SK-N-SH (cell line): ENCODE measurements at regions not wholly inside any gene's neighbourhood (a gene's known extent, or its start where the extent isn't known, plus 50 kb on each side); places are given as distances from the start of the nearest gene placed in this dataset.

Experiments
- CTCF ChIA-PET: fragments of 300-600, 350-600 bp; formaldehyde crosslinking; extraction: SDS; loops from one replicate; lab custom pipeline; 2021; lab: Yijun Ruan, JAX
- POLR2A ChIA-PET: fragments of 350-600 bp; sonication (Branson Sonifier 250); formaldehyde crosslinking; extraction: SDS; loops from one replicate; lab custom pipeline; 2020; ENCODE audit warnings: antibody characterized with exemption, inconsistent platforms; lab: Yijun Ruan, JAX
- DNase-seq: peaks from one replicate; pipeline ENCODE4 v3.0.0; 2012
- H2AFZ ChIP-seq: fragments of 200-600 bp; sonication (generic); 2 replicates; pipeline ENCODE4 v1.8.1; 2016; ENCODE audit warnings: antibody characterized with exemption, mild to moderate bottlenecking, low read depth
- H3F3A ChIP-seq: fragments of 200-600 bp; sonication (generic); replicated peaks from 2 replicates; pipeline ENCODE3; 2016; ENCODE audit warnings: antibody characterized with exemption, mild to moderate bottlenecking; ENCODE audit not compliant: insufficient read depth
- H3K27ac ChIP-seq, 2 experiments: fragments of 200-500 bp in 1 of 2; fragments of 200-600 bp in 1 of 2; sonication (Bioruptor generic) in 1 of 2; sonication (generic), shearing (Covaris generic) in 1 of 2; 2 replicates each; pipeline versions ENCODE4 v1.5.1 to v1.6.1; 2014 to 2016; ENCODE audit warnings: low read depth in 2 of 2, inconsistent platforms in 1 of 2, low read length in 1 of 2, mild to moderate bottlenecking in 1 of 2, mixed read lengths in 1 of 2
- H3K27me3 ChIP-seq: fragments of 200-600 bp; sonication (generic), shearing (Covaris generic); 2 replicates; pipeline ENCODE4 v1.6.1; 2016; ENCODE audit warnings: mixed run types; ENCODE audit not compliant: insufficient read depth
- H3K36me3 ChIP-seq, 2 experiments: fragments of 200-500 bp in 1 of 2; fragments of 200-600 bp in 1 of 2; sonication (Bioruptor generic) in 1 of 2; sonication (generic) in 1 of 2; replicated peaks in 1 of 2; 2 replicates each; pipeline versions ENCODE3 to v1.5.1; 2014 to 2016; ENCODE audit warnings: low read length in 1 of 2, mild to moderate bottlenecking in 1 of 2; ENCODE audit not compliant: insufficient read depth in 2 of 2, control insufficient read depth in 1 of 2
- H3K4me1 ChIP-seq, 2 experiments: fragments of 200-500 bp in 1 of 2; fragments of 200-600 bp in 1 of 2; sonication (Bioruptor generic) in 1 of 2; sonication (generic), shearing (Covaris generic) in 1 of 2; 2 replicates each; pipeline versions ENCODE4 v1.5.1 to v1.6.1; 2014 to 2016; ENCODE audit warnings: low read depth in 1 of 2, low read length in 1 of 2, mixed run types in 1 of 2; ENCODE audit not compliant: insufficient read depth in 2 of 2, control insufficient read depth in 1 of 2
- H3K4me2 ChIP-seq: fragments of 200-600 bp; sonication (generic), shearing (Covaris generic); 2 replicates; pipeline ENCODE4 v1.6.1; 2017; ENCODE audit warnings: mixed run types
- H3K4me3 ChIP-seq, 2 experiments: fragments of 200-500 bp in 1 of 2; fragments of 200-600 bp in 1 of 2; sonication (Bioruptor generic) in 1 of 2; sonication (generic), shearing (Covaris generic) in 1 of 2; 2 replicates each; pipeline versions ENCODE4 v1.5.1 to v1.8.1; 2014 to 2016; ENCODE audit warnings: low read depth in 2 of 2, inconsistent platforms in 1 of 2, low read length in 1 of 2, mild to moderate bottlenecking in 1 of 2, mixed read lengths in 1 of 2, moderate library complexity in 1 of 2
- H3K79me2 ChIP-seq: fragments of 200-600 bp; sonication (generic); 2 replicates; pipeline ENCODE4 v1.8.1; 2017; ENCODE audit warnings: mild to moderate bottlenecking; ENCODE audit not compliant: insufficient read depth
- H3K9ac ChIP-seq: fragments of 200-600 bp; sonication (generic); 2 replicates; pipeline ENCODE4 v1.6.1; 2017; ENCODE audit warnings: mixed run types
- H3K9me2 ChIP-seq: fragments of 200-600 bp; sonication (generic); 2 replicates; pipeline ENCODE4 v1.6.1; 2017; ENCODE audit warnings: mixed run types
- H3K9me3 ChIP-seq: fragments of 200-600 bp; sonication (generic); 2 replicates; pipeline ENCODE4 v1.6.1; 2017; ENCODE audit warnings: mixed run types, mild to moderate bottlenecking, moderate library complexity
- H4K20me1 ChIP-seq: fragments of 200-600 bp; sonication (generic); 2 replicates; pipeline ENCODE4 v1.6.1; 2017; ENCODE audit warnings: mild to moderate bottlenecking, mixed run types; ENCODE audit not compliant: insufficient read depth
- CHD2 ChIP-seq: fragments of 150-350 bp; IDR thresholded peaks from 2 replicates; pipeline ENCODE4 v1.6.1; 2018; ENCODE audit warnings: low read length; ENCODE audit not compliant: partially characterized antibody
- EP300 ChIP-seq, 2 experiments: IDR thresholded peaks; 2 replicates each; pipeline versions ENCODE4 v1.4.0 to v1.6.1; 2012; ENCODE audit warnings: borderline replicate concordance in 1 of 2, low read depth in 1 of 2, low read length in 1 of 2
- EZH2phosphoT487 ChIP-seq: fragments of 200-600 bp; sonication (generic); IDR thresholded peaks from 2 replicates; pipeline ENCODE4 v1.6.1; 2017; ENCODE audit warnings: low read depth, mixed run types, mild to moderate bottlenecking, antibody characterized with exemption, moderate library complexity, borderline replicate concordance
- FOXJ3 ChIP-seq: sonication (generic); formaldehyde crosslinking; IDR thresholded peaks from 2 replicates; pipeline ENCODE4 v1.5.1; 2020; ENCODE audit warnings: mild to moderate bottlenecking, missing genetic modification reagents
- GATA2 ChIP-seq: sonication (generic); formaldehyde crosslinking; IDR thresholded peaks from 2 replicates; pipeline ENCODE4 v1.5.0; 2020; ENCODE audit warnings: mild to moderate bottlenecking, missing genetic modification reagents
- JUND ChIP-seq: IDR thresholded peaks from 2 replicates; pipeline ENCODE4 v1.4.0; 2012
- MXI1 ChIP-seq: IDR thresholded peaks from 2 replicates; pipeline ENCODE4 v1.6.1; 2012; ENCODE audit warnings: mild to moderate bottlenecking, low read depth, low read length, improper control_type of control experiment
- NFIC ChIP-seq: IDR thresholded peaks from 2 replicates; pipeline ENCODE4 v1.4.0; 2012; ENCODE audit warnings: borderline replicate concordance
- RAD21 ChIP-seq: IDR thresholded peaks from 2 replicates; pipeline ENCODE4 v1.6.1; 2012; ENCODE audit warnings: mild to moderate bottlenecking, low read length
- RCOR1 ChIP-seq: fragments of 150-350 bp; IDR thresholded peaks from 2 replicates; pipeline ENCODE4 v1.6.1; 2017; ENCODE audit warnings: antibody characterized with exemption, low read length
- RFX5 ChIP-seq: IDR thresholded peaks from 2 replicates; pipeline ENCODE4 v1.6.1; 2012; ENCODE audit warnings: mild to moderate bottlenecking, improper control_type of control experiment, low read length
- TCF12 ChIP-seq: IDR thresholded peaks from 2 replicates; pipeline ENCODE4 v1.4.0; 2012
- TEAD4 ChIP-seq: IDR thresholded peaks from 2 replicates; pipeline ENCODE4 v1.4.0; 2012; ENCODE audit warnings: mild to moderate bottlenecking, borderline replicate concordance; ENCODE audit not compliant: insufficient read depth
- WGBS: methylation state at CpG from one replicate; pipeline ENCODE4 v1.1.6; 2017; ENCODE audit warnings: low lambda C conversion rate; 5-methylcytosine and 5-hydroxymethylcytosine counted together
- TF ChIP-seq, protein P1 (sequence below): fragments of 150-350 bp; IDR thresholded peaks from 2 replicates; pipeline ENCODE4 v1.6.1; 2016; ENCODE audit warnings: mild to moderate bottlenecking, low read depth, low read length

DNA sequence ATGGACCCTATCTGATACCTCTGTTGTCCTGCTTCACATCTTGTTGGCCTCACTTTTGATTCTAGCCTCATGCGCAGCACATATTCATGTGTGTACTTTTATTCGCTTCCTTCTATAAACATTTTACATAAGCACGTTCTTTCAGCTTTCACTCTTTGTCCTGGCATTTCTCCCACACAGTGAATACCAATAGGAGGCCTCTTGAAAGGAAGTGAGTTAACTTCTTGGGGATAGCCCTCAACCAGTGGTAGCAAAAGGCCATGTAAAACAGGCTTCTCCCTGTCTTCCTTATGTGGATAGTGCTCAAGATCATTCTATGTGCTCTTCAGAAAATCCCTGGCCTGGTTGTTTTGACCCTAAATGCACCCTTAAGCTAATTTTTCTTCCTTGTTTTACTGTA, 633.9 kb upstream of the MBL2 start:
- Histone ChIP-seq H4K20me1 (no peaks in the 10 kb centered on the region), H3K4me3 (no peak overlapping the region), H3K27me3 (no peaks in the 10 kb centered on the region), H3K9me3 (no peaks in the 10 kb centered on the region), H3K79me2 (no peaks in the 10 kb centered on the region), H3K36me3 (no peaks in the 10 kb centered on the region), H3K9me2 (no peaks in the 10 kb centered on the region), H3F3A (no peaks in the 10 kb centered on the region), H3K4me1 (peaks cover 0 to 18% of the 10 kb centered on the region in 2 experiments; a peak in 1 of 4 replicates), H2AFZ (no peak overlapping the region), H3K9ac (no peak overlapping the region)
- DNase-seq, result no peak
- POLR2A ChIA-PET, result no interaction called here
- CTCF ChIA-PET, result no interaction called here
- WGBS, result 80% methylated on average over 3 of the region's 3 CpGs
- TF ChIP-seq RAD21 (no peak), TEAD4 (no peak), NFIC (no peak)
- TF ChIP-seq, all 33 proteins: peak for 0
- Histone ChIP-seq H3K27ac (no peak overlapping the region), H3K4me2 (no peak overlapping the region)

DNA sequence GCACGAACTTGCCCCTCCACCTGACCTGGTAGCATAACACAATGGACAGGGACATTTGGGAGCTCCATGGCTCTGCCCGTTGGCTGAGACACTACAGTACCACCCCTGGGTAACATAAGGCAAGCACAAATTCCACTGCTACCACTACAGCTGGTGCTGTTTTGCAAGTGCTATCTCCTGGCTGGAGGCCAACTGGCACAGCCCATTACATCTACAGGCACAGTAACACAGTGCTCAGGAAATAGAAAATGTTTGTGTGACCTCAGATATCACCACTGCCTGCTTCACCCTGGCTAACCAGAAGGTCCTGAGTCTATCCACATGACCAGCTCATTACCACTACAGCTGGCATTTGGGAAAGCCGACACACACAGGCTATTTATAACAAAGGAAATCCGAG, 631.1 kb upstream of the MBL2 start:
- TF ChIP-seq EP300 (IDR thresholded peaks at IDR 0.05; ENCODE audit: borderline replicate concordance in 1 of 2, low read depth in 1 of 2, low read length in 1 of 2) (peak in 1 of 2 experiments; percentile 75; a peak in 2 of 4 replicates), TCF12 (0 out of 2 replicates have a peak, but pooled peaks have one; percentile 10), RFX5 (0 out of 2 replicates have a peak, but pooled peaks have one; percentile 13), FOXJ3 (CRISPR knock-in tag) (peak; percentile 72), RCOR1 (peak; percentile 95), TEAD4 (no peak), JUND (no peak), EZH2phosphoT487 (no peak), CHD2 (peak; percentile 58), MXI1 (peak; percentile 54; the same call in 1 of the 2 replicates), GATA2 (peak; percentile 65)
- Histone ChIP-seq H3K4me1 (peaks cover 0 to 18% of the 10 kb centered on the region in 2 experiments; a peak in 1 of 4 replicates), H3K9me2 (no peaks in the 10 kb centered on the region), H3K4me3 (no peak overlapping the region), H3K79me2 (no peaks in the 10 kb centered on the region), H3K9me3 (no peaks in the 10 kb centered on the region), H4K20me1 (no peaks in the 10 kb centered on the region), H3K4me2 (no peak overlapping the region), H3K27me3 (no peaks in the 10 kb centered on the region), H2AFZ (no peak overlapping the region), H3K36me3 (no peaks in the 10 kb centered on the region), H3K27ac (peak overlapping the region in 1 of 2 experiments; percentile 60; a peak in 2 of 4 replicates), H3F3A (no peaks in the 10 kb centered on the region), H3K9ac (no peak overlapping the region)
- 15% methylated on average over 3 of the region's 4 CpGs for WGBS
- DNase-seq, result peak; percentile 49
- ChIA-PET CTCF (interaction anchor here (1.4 kb wide), 1 partner anchor 8 kb away, joined by 5 read pairs; no protein-coding TSS in a partner anchor), POLR2A (no interaction called here)

DNA sequence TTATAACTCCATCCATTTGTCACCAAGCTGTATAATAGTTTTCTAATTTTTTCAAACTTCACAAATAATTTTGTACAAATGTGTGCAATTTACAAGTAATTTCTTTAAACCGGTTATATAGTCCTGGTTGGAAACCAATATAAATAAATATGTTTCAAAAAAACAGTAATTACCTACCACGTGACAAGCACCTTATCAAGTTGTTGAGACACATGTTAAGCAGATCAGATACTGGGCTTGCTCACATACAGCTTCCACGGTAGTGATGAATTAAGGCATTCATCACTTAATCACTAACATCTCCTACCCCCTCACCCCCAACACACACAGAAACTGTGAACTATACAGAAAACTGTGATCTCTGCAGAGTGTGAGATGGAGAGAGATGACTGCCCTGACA, 630.0 kb upstream of the MBL2 start:
- Histone ChIP-seq H3K27me3 (no peaks in the 10 kb centered on the region), H3K9ac (no peak overlapping the region), H3K4me3 (no peak overlapping the region), H4K20me1 (no peaks in the 10 kb centered on the region), H3K4me2 (no peak overlapping the region), H3K4me1 (peaks cover 0 to 18% of the 10 kb centered on the region in 2 experiments; a peak in 1 of 4 replicates), H3K79me2 (no peaks in the 10 kb centered on the region), H3K36me3 (no peaks in the 10 kb centered on the region), H3F3A (no peaks in the 10 kb centered on the region), H3K27ac (no peak overlapping the region), H3K9me2 (no peaks in the 10 kb centered on the region), H3K9me3 (no peaks in the 10 kb centered on the region), H2AFZ (no peak overlapping the region)
- POLR2A ChIA-PET, result no interaction called here
- CTCF ChIA-PET, result no interaction called here
- 56% methylated on average over 3 of the region's 3 CpGs for WGBS
- no peak for DNase-seq
- TF ChIP-seq EP300 (IDR thresholded peaks at IDR 0.05; ENCODE audit: borderline replicate concordance in 1 of 2, low read depth in 1 of 2, low read length in 1 of 2) (no peak), RCOR1 (no peak)
- TF ChIP-seq, protein P1, sequence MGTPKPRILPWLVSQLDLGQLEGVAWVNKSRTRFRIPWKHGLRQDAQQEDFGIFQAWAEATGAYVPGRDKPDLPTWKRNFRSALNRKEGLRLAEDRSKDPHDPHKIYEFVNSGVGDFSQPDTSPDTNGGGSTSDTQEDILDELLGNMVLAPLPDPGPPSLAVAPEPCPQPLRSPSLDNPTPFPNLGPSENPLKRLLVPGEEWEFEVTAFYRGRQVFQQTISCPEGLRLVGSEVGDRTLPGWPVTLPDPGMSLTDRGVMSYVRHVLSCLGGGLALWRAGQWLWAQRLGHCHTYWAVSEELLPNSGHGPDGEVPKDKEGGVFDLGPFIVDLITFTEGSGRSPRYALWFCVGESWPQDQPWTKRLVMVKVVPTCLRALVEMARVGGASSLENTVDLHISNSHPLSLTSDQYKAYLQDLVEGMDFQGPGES, result no peak
